Gastroesophageal sphincter (tissue), 4 donors: ENCODE measurements at regions not wholly inside any gene's neighbourhood (a gene's known extent, or its start where the extent isn't known, plus 50 kb on each side); places are given as distances from the start of the nearest gene placed in this dataset.

ENCODE experiments used
- ATAC-seq: fragments of 150-250 bp; one replicate; pipeline ENCODE4 v1.9.1; 2016; ENCODE audit warnings: mild to moderate bottlenecking, moderate library complexity
- H3K27ac ChIP-seq, 4 donors: fragments of 200-600 bp; sonication (generic) in 3 of 4; 1 replicate in 3 of 4; 2 replicates in 1 of 4; pipeline ENCODE4 v1.5.1; 2016 to 2019
- H3K27me3 ChIP-seq: fragments of 200-600 bp; sonication (generic); one replicate; pipeline ENCODE4 v1.5.1; 2019
- H3K36me3 ChIP-seq, 2 donors: fragments of 200-600 bp; sonication (generic); one replicate each; pipeline ENCODE4 v1.5.1; 2019; ENCODE audit warnings: control low read depth in 1 of 2
- H3K4me1 ChIP-seq, 3 donors: fragments of 200-600 bp; sonication (generic); 1 replicate in 2 of 3; 2 replicates in 1 of 3; pipeline ENCODE4 v1.5.1; 2016 to 2019; ENCODE audit warnings: control low read depth in 2 of 3
- H3K4me3 ChIP-seq, 2 donors: fragments of 200-600 bp; sonication (generic); one replicate each; pipeline ENCODE4 v1.5.1; 2019; ENCODE audit warnings: mild to moderate bottlenecking in 1 of 2, moderate library complexity in 1 of 2
- H3K9me3 ChIP-seq, 3 donors: fragments of 200-600 bp; sonication (generic); one replicate each; pipeline ENCODE4 v1.5.1; 2017 to 2019; ENCODE audit warnings: control low read depth in 2 of 3
- CTCF ChIP-seq, 4 experiments: fragments of 200-600 bp in 2 of 4; fragments of 450-650 bp in 2 of 4; sonication (generic) in 1 of 4; IDR thresholded peaks; one replicate each; pipeline ENCODE4 v1.5.1; 2017 to 2019; ENCODE audit warnings: antibody characterized with exemption in 4 of 4, mild to moderate bottlenecking in 2 of 4, moderate library complexity in 2 of 4
- EP300 ChIP-seq: sonication (generic); formaldehyde crosslinking; IDR thresholded peaks from one replicate; pipeline ENCODE4 v1.6.1; 2017; ENCODE audit warnings: antibody characterized with exemption, mild to moderate bottlenecking
- POLR2A ChIP-seq, 2 donors: fragments of 450-650 bp; IDR thresholded peaks; one replicate each; pipeline ENCODE4 v1.6.1; 2017; ENCODE audit warnings: antibody characterized with exemption in 2 of 2, mild to moderate bottlenecking in 2 of 2, moderate library complexity in 1 of 2
- POLR2AphosphoS5 ChIP-seq: sonication (generic); formaldehyde crosslinking; IDR thresholded peaks from one replicate; pipeline ENCODE4 v1.6.1; 2017; ENCODE audit warnings: antibody characterized with exemption
- WGBS, 2 donors: methylation state at CpG; one replicate each; pipeline ENCODE4 v1.1.5; 2018; ENCODE audit warnings: low coverage in 1 of 2; 5-methylcytosine and 5-hydroxymethylcytosine counted together

GRCh38 chr7:121484089-121484763 is 88.1 kb upstream of the FAM3C start:
- no peak overlapping the region for H3K4me3 ChIP-seq
- peaks cover 0 to 10% (median 0%) of the 10 kb centered on the region in 3 donors for H3K4me1 ChIP-seq
- no peaks in the 10 kb centered on the region for H3K27me3 ChIP-seq
- H3K36me3 ChIP-seq: no peaks in the 10 kb centered on the region
- no peaks in the 10 kb centered on the region for H3K9me3 ChIP-seq
- 93 to 97% methylated on average over 2 of the region's 2 CpGs for WGBS, 2 donors
- TF ChIP-seq POLR2A (IDR thresholded peaks at IDR 0.05) (no peak), CTCF (IDR thresholded peaks at IDR 0.05) (no peak), EP300 (no peak)
- no peak for ATAC-seq
- H3K27ac ChIP-seq: no peak overlapping the region

GRCh38 chr7:121480566-121481335 is 84.6 kb upstream of the FAM3C start:
- H3K27ac ChIP-seq: no peak overlapping the region
- H3K4me3 ChIP-seq: no peak overlapping the region
- no peaks in the 10 kb centered on the region for H3K27me3 ChIP-seq
- no peaks in the 10 kb centered on the region for H3K9me3 ChIP-seq
- 45 to 70% methylated on average over 5 to 6 of the region's 6 CpGs for WGBS, 2 donors
- no peaks in the 10 kb centered on the region for H3K36me3 ChIP-seq
- TF ChIP-seq POLR2AphosphoS5: no peak
- no peak for TF ChIP-seq EP300
- TF ChIP-seq CTCF (IDR thresholded peaks at IDR 0.05): no peak
- no peak for TF ChIP-seq POLR2A (IDR thresholded peaks at IDR 0.05)
- H3K4me1 ChIP-seq: peaks cover 0 to 6% (median 0%) of the 10 kb centered on the region in 3 donors
- no peak for ATAC-seq

- no peak for TF ChIP-seq CTCF (IDR thresholded peaks at IDR 0.05)
- Histone ChIP-seq H3K4me1 (no peaks in the 10 kb centered on the region), H3K27me3 (no peaks in the 10 kb centered on the region), H3K27ac (no peak overlapping the region), H3K36me3 (no peaks in the 10 kb centered on the region), H3K9me3 (no peaks in the 10 kb centered on the region), H3K4me3 (no peak overlapping the region)
- ATAC-seq: no peak
- WGBS, 2 donors: 38 to 41% methylated on average over 2 of the region's 2 CpGs
Measured at GRCh38 chr7:121480058-121480457, 84.0 kb upstream of the FAM3C start.

GRCh38 chr7:121479466-121479865 is 83.4 kb upstream of the FAM3C start:
- TF ChIP-seq EP300 (no peak), CTCF (IDR thresholded peaks at IDR 0.05) (no peak), POLR2AphosphoS5 (no peak), POLR2A (IDR thresholded peaks at IDR 0.05) (no peak)
- Histone ChIP-seq H3K27me3 (no peaks in the 10 kb centered on the region), H3K9me3 (no peaks in the 10 kb centered on the region), H3K4me1 (no peaks in the 10 kb centered on the region), H3K36me3 (no peaks in the 10 kb centered on the region), H3K4me3 (no peak overlapping the region), H3K27ac (no peak overlapping the region)
- no peak for ATAC-seq
- 60 to 62% methylated on average over 3 to 4 of the region's 5 CpGs for WGBS, 2 donors

GRCh38 chr7:121475806-121476205 is 79.7 kb upstream of the FAM3C start:
- Histone ChIP-seq H3K9me3 (no peaks in the 10 kb centered on the region), H3K27me3 (no peaks in the 10 kb centered on the region), H3K27ac (no peak overlapping the region), H3K4me3 (no peak overlapping the region), H3K4me1 (no peaks in the 10 kb centered on the region), H3K36me3 (no peaks in the 10 kb centered on the region)
- no peak for TF ChIP-seq CTCF (IDR thresholded peaks at IDR 0.05)
- ATAC-seq: no peak
- WGBS, 2 donors: 49 to 73% methylated on average over 2 of the region's 2 CpGs
